ENCODE measurements at regions not wholly inside any gene's neighbourhood (a gene's known extent, or its start where the extent isn't known, plus 50 kb on each side); places are given as distances from the start of the nearest gene placed in this dataset.

GRCh38 chr11:106473089-106473722, 395.7 kb downstream of the AASDHPPT start:
- Histone ChIP-seq H3K4me1 (ENCODE audit: control insufficient read depth, extremely low read depth, insufficient read depth, low read length) (peaks cover 29% of the 10 kb centered on the region), H3K27me3 (ENCODE audit: control insufficient read depth in 2 of 2, insufficient read depth in 2 of 2, low read length in 2 of 2) (no peaks in the 10 kb centered on the region), H3K9me1 (replicated peaks; ENCODE audit: control insufficient read depth, extremely low read depth, insufficient read depth, low read length) (no peaks in the 10 kb centered on the region), H3K4me2 (ENCODE audit: insufficient read depth, low read length) (peak overlapping the region; percentile 11), H3K4me3 (replicated peaks in 1 of 3; ENCODE audit: insufficient read depth in 1 of 3, low read depth in 1 of 3, low read length in 3 of 3) (no peak overlapping the region), H3K79me2 (ENCODE audit: control insufficient read depth, insufficient read depth, low read length) (no peaks in the 10 kb centered on the region), H3K36me3 (ENCODE audit: control insufficient read depth in 2 of 2, extremely low read depth in 1 of 2, insufficient read depth in 2 of 2, low read length in 2 of 2) (no peaks in the 10 kb centered on the region), H3K9ac (replicated peaks; ENCODE audit: extremely low read depth, insufficient read depth, low read length) (no peak overlapping the region), H3K9me3 (replicated peaks; ENCODE audit: control insufficient read depth, insufficient read depth, low read length) (no peaks in the 10 kb centered on the region), H4K20me1 (replicated peaks; ENCODE audit: control insufficient read depth, extremely low read depth, insufficient read depth, low read length) (no peaks in the 10 kb centered on the region), H2AFZ (ENCODE audit: low read depth, low read length) (no peak overlapping the region), H3K27ac (ENCODE audit: insufficient read depth, low read depth, low read length) (peak overlapping the region; percentile 74)
- ChIA-PET POLR2A (no interaction called here), CTCF (no interaction called here)
- FAIRE-seq (peak; percentile 61), DNase-seq (ENCODE audit: low read depth, low spot score) (peak; percentile 69)
- no TSS peak for BruUV-seq (replicated peaks)
- no peak for TF ChIP-seq CTCF (IDR thresholded peaks at IDR 0.05; ENCODE audit: extremely low read depth in 1 of 2, insufficient read depth in 1 of 2, low read depth in 1 of 2, low read length in 2 of 2)
- peak; percentile 84 for TF ChIP-seq GATA2 (IDR thresholded peaks at IDR 0.05; ENCODE audit: insufficient read depth, insufficient read length, low read depth, low read length)
- peak; percentile 68 for TF ChIP-seq FOS (IDR thresholded peaks at IDR 0.05; ENCODE audit: borderline replicate concordance, insufficient read depth, low read length)
- no peak for TF ChIP-seq MAX (IDR thresholded peaks at IDR 0.05; ENCODE audit: insufficient read depth, insufficient read length)
- peak; percentile 72 for TF ChIP-seq JUN (IDR thresholded peaks at IDR 0.05; ENCODE audit: borderline replicate concordance, insufficient read depth, insufficient read length, low read depth)
- no peak for TF ChIP-seq POLR2A (IDR thresholded peaks at IDR 0.05; ENCODE audit: low read depth, low read length)
- no peak for TF ChIP-seq MYC (IDR thresholded peaks at IDR 0.05; ENCODE audit: low read depth, low read length)
- no peak for TF ChIP-seq POLR2AphosphoS5 (IDR thresholded peaks at IDR 0.05; ENCODE audit: insufficient read depth, low read depth, low read length)
- no peak for TF ChIP-seq EZH2 (IDR thresholded peaks at IDR 0.05; ENCODE audit: borderline replicate concordance, low read depth, low read length, severe bottlenecking)
- dilution Hi-C loops (cut with MboI; ENCODE audit: extremely low pct_ligation_motif_present, low sequenced_read_pairs) (no loop called here), intact Hi-C loops (cut with micrococcal nuclease) (no loop called here)

All from endothelial cell of umbilical vein (primary cell).